ENCODE measurements at regions not wholly inside any gene's neighbourhood (a gene's known extent, or its start where the extent isn't known, plus 50 kb on each side); places are given as distances from the start of the nearest gene placed in this dataset.

GRCh38 chr6:40312213-40313015, 274.8 kb downstream of the LRFN2 start:
- DNase-seq = no peak

DNA sequence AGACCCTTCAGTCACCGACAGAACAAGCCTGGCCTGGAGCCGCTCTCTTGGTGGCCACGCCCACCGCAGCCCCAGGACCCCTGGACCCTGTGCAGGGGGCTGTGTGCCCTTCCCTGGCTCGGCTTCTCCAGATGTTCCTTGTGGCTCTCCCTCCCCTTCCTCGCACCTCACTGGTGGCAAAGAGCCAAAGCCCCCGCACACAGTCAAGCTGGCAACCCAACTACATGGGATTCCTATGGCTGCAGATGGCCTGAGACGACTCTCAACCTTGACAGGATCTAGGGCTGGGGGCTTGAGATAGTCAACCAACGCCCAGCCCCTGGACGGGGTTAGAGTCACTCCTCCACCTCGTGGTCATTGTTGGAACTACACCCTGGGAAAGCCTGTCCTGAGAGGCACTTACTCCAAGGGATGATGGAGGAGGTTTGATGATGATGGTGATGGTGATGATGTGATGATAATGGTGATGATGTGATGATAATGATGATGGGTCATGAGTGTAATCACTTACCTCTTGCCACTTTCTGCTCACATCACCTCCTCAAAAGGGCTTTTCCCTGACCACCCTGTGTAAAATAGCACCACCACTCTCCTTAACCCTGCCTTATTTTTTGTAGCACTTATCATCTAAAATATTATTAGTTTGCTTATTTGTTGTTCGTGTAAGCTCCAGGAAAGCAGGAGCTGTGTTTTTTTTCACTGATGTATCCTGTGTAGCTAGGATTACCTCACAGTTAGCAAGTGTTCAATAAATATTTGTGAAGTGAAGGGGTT, 278.4 kb downstream of the LRFN2 start:
- DNase-seq = peak; percentile 85

- DNase-seq = no peak
Observed at GRCh38 chr6:40307712-40308111, 279.5 kb downstream of the LRFN2 start.

DNA sequence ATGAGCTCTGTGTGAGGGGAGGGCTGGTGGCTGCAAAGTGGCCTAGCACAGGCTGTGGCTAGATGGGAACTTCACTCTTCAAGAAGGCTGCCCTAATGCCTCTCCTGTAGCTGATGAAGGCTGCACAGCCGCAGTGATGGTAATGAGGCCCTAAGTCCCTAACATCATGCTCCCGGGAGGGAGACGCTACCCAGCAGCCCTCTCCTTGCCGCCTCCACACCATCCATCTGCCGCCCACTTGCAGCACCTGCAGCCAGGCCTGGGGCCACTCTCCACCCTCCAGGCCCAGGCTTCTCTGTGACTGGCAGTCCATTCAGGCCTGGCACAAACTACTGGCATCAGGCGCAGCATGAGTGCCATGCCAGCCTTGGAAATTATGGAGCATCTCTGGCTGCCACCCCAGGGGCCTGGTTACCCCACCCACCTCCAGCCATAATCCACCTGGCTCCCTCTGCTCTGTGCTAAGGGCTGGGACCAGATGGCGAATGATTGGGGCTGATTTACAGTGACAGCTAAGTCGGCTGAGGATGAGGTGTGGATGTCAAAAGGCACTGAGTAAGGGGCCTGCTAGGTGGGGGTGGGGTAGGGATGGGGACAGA, 284.2 kb downstream of the LRFN2 start:
- no peak for DNase-seq

DNA sequence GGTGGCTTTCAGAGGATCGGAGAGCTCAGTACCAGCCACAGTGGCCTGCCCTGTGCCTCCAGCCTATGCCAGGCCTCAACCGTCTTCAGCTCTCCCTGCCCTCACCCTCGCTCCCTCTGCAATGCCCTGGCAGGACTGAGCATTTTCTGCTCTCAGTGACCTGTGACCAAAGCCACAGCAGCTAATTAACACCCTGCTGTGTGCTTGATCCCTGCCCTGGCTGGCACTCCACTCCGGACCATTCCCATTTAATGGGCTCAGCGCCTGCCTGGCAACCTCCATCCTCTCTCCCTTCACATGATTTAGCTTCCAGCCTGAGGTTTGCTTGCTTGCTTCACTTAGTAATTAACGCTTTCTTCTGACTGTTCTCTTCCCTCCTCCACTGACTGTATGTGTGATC, 287.5 kb downstream of the LRFN2 start:
- DNase-seq = no peak

DNA sequence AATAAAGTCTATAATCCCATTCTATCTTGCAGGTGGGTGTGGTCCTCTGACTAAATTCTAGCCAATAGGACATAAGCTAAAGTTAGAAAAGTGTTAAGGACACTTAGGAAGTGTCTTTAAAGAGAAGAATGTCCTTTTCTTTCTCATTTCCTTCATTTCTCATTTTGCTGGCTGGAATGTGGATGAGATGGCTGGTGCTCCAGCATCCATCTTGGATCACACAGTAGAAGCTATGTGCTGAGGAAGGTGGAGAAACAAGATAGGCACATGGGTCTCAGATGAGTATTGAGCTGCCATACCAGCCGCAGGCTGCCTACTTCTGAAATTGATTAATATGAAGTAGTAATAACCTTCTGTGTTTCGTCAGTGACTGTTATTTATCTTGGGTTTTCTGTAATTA, 289.0 kb downstream of the LRFN2 start:
- no peak for DNase-seq

GRCh38 chr6:40295251-40295950, 291.8 kb downstream of the LRFN2 start:
- peak; percentile 25 for DNase-seq

- no peak for DNase-seq
Observed at GRCh38 chr6:40293460-40294185, 293.5 kb downstream of the LRFN2 start.

DNA sequence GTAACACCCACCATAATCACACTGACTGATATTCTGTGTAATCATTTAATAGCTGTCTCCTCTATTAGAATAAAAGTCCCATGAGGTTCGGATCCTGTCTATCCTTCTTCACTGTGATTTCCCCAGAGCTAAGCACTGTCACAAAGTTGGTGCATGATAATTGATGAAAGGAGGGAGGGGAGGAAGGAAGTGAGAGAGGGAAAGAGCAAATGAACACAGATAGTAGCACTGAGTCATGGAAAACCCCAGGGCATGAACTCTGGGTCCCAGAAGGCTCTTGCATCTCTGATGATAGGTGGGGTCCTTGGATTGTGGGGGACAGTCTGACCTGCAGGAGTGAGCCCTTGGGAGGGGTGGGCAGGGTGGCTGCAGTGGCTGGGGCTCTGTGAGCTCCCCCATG, 294.1 kb downstream of the LRFN2 start:
- no peak for DNase-seq

DNA sequence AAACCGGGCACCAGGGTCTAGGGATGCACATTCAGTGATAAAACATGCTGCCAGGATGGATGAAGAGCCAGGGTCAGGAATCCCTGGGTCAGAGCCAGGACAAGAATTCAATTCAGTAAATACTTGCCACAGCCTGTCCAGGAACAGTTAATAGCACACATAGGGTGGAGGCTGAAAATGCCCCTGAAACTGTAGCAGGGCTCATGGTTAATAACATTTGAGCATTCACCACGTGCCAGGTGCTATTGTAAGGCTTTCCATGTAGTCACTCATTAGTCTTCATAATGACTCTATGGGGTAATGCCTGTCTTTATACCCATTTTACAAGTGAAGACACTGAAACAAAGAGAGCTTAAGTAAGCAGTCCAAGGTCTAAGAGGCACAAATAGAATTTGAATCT, 296.3 kb downstream of the LRFN2 start:
- DNase-seq = no peak

- no peak for DNase-seq
Observed at GRCh38 chr6:40288919-40289318, 298.2 kb downstream of the LRFN2 start.

DNA sequence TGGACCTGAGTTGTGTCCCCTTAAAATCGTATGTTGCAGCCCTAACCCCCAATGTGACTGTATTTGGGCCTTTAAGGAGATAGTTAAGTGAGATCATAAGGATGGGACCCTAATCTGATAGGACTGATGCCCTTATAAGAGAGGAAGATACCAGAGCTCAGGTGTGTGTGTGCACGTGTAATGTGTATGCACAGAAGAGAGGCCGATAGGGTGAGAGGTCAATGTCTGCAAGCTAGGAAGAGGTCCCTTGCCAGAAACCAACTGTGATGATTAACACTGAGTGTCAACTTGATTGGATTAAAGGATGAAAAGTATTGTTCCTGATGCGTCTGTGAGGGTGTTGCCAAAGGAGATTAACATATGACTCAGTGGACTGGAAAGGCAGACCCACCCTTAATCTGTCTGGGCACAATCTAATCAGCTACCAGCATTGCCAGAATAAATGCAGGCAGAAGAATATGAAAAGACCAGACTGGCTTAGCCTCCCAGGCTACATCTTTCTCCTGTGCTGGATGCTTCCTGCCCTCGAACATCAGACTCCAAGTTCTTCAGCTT, 299.8 kb downstream of the LRFN2 start:
- DNase-seq = no peak

DNA sequence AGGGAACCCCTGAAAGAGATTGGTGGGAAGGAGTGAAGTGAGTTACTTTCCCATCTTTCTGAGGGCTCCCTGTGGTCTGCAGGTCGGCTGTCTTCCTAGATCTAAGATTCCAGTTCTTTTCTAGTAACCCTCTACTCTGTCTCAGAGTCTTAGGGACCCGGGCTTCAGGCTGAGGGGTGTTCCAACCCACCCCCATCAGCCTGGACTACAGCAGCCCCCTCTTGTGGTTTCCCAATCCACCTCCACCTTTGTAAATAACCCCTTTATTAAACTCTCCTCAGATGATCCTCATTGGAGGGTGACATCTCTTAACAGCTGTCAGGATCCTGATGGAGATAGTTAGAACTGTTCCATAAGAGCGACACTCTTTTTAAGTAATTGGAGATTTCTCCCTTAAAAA, 300.4 kb downstream of the LRFN2 start:
- DNase-seq = no peak

- no peak for DNase-seq
Observed at GRCh38 chr6:40285996-40286395, 301.2 kb downstream of the LRFN2 start.

- DNase-seq = no peak
Observed at GRCh38 chr6:40285535-40285934, 301.6 kb downstream of the LRFN2 start.

- peak; percentile 31 for DNase-seq
Observed at GRCh38 chr6:40282986-40283385, 304.2 kb downstream of the LRFN2 start.

GRCh38 chr6:40281402-40281801, 305.8 kb downstream of the LRFN2 start:
- DNase-seq = no peak

GRCh38 chr6:40280231-40280630, 306.9 kb downstream of the LRFN2 start:
- DNase-seq = no peak

GRCh38 chr6:40276141-40276540, 311.0 kb downstream of the LRFN2 start:
- DNase-seq = peak; percentile 24

DNA sequence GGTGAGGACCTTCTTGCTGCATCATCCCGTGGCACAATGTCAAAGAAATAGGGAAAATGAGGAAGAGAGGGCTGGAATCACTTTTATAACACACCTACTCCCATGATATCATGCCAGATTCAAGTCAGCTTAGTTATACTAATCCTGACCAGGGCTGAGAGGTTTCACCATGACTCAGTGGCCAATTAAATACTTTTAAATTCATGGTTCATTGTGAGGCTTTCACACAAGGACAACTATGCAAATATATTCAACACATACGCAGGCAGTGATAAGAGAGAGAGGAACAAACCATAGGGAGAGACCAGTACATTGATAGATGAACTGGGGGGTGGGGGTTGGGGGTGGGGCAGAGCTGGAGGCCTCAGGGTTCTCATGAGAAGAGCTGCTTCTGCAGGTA, 313.1 kb downstream of the LRFN2 start:
- no peak for DNase-seq

GRCh38 chr6:40268614-40269013, 318.6 kb downstream of the LRFN2 start:
- no peak for DNase-seq

- no peak for DNase-seq
Observed at GRCh38 chr6:40268166-40268565, 319.0 kb downstream of the LRFN2 start.
